Adrenal gland (tissue), 5 donors: ENCODE measurements at regions not wholly inside any gene's neighbourhood (a gene's known extent, or its start where the extent isn't known, plus 50 kb on each side); places are given as distances from the start of the nearest gene placed in this dataset.
"Not testable (repeated sequence)": the region's sequence is repeated elsewhere in the genome, so short reads cannot be mapped to it uniquely, and the experiment has no call there.

Experiments
- POLR2A ChIP-seq, 2 donors: fragments of 450-650 bp; IDR thresholded peaks; one replicate each; pipeline ENCODE4 v1.6.1; 2017; ENCODE audit warnings: antibody characterized with exemption in 2 of 2, mild to moderate bottlenecking in 2 of 2, moderate library complexity in 1 of 2
- TF ChIP-seq, protein P1 (sequence below), 6 experiments: fragments of 450-650 bp in 4 of 6; fragments of 200-600 bp in 2 of 6; sonication (generic) in 1 of 6; IDR thresholded peaks; 1 replicate in 5 of 6; 2 replicates in 1 of 6; pipeline versions ENCODE4 v1.5.1 to v1.8.0; 2016 to 2021; ENCODE audit warnings: antibody characterized with exemption in 6 of 6, mild to moderate bottlenecking in 2 of 6, moderate library complexity in 1 of 6
- donor health status: DM: no; HTN: no; CAD: no.

DNA sequence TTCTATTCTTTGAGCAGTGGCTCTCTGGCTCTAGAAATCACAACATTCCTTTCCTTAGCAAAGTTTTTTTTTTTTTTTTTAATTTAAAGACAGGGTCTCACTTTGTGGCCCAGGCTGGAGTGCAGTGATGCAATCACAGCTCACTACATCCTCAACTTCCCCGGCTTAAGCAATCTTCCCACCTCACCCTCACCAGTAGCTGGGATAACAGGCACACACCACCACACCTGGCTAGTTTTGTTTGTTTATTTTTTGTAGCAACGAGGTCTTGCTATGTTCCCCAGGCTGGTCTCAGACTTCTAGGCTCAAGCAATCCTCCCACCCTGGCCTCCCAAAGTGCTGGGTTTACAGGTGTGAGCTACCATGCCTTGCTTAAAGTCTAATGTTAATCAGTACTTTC is 85.2 kb downstream of the LMO4 start:
- TF ChIP-seq, protein P1, sequence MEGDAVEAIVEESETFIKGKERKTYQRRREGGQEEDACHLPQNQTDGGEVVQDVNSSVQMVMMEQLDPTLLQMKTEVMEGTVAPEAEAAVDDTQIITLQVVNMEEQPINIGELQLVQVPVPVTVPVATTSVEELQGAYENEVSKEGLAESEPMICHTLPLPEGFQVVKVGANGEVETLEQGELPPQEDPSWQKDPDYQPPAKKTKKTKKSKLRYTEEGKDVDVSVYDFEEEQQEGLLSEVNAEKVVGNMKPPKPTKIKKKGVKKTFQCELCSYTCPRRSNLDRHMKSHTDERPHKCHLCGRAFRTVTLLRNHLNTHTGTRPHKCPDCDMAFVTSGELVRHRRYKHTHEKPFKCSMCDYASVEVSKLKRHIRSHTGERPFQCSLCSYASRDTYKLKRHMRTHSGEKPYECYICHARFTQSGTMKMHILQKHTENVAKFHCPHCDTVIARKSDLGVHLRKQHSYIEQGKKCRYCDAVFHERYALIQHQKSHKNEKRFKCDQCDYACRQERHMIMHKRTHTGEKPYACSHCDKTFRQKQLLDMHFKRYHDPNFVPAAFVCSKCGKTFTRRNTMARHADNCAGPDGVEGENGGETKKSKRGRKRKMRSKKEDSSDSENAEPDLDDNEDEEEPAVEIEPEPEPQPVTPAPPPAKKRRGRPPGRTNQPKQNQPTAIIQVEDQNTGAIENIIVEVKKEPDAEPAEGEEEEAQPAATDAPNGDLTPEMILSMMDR (IDR thresholded peaks at IDR 0.05) = not testable (repeated sequence)
- TF ChIP-seq POLR2A (IDR thresholded peaks at IDR 0.05) = not testable (repeated sequence)
